Naive B cell (primary cell): ENCODE measurements at regions not wholly inside any gene's neighbourhood (a gene's known extent, or its start where the extent isn't known, plus 50 kb on each side); places are given as distances from the start of the nearest gene placed in this dataset.

Experiments used
- ATAC-seq, 2 donors: fragments of 150-1000 bp; cut with Tn5 transposase; 2 replicates each; pipeline ENCODE4 v1.10.0; 2021; ENCODE audit warnings: low read depth in 2 of 2, mild to moderate bottlenecking in 2 of 2, moderate library complexity in 2 of 2
- DNase-seq: peaks from one replicate; pipeline ENCODE4 v3.0.0; 2022
- H3K27ac Mint-ChIP-seq, 6 donors: one replicate each; pipeline ENCODE4 v1.8.0; 2020 to 2022; ENCODE audit warnings: mild to moderate bottlenecking in 6 of 6, mixed read lengths in 6 of 6, moderate library complexity in 5 of 6, inconsistent platforms in 2 of 6
- H3K27me3 Mint-ChIP-seq, 3 donors: one replicate each; pipeline ENCODE4 v1.8.0; 2021 to 2022; ENCODE audit warnings: mixed read lengths in 3 of 3, mild to moderate bottlenecking in 1 of 3
- H3K36me3 Mint-ChIP-seq, 2 donors: one replicate each; pipeline ENCODE4 v1.8.0; 2020 to 2022; ENCODE audit warnings: mixed read lengths in 2 of 2, inconsistent platforms in 1 of 2, mild to moderate bottlenecking in 1 of 2
- H3K4me1 Mint-ChIP-seq, 3 donors: one replicate each; pipeline ENCODE4 v1.8.0; 2020 to 2022; ENCODE audit warnings: mixed read lengths in 3 of 3, inconsistent platforms in 1 of 3, mild to moderate bottlenecking in 1 of 3, moderate library complexity in 1 of 3
- H3K4me3 Mint-ChIP-seq, 8 donors: one replicate each; pipeline ENCODE4 v1.8.0; 2020 to 2022; ENCODE audit warnings: mild to moderate bottlenecking in 8 of 8, mixed read lengths in 8 of 8, moderate library complexity in 8 of 8, inconsistent platforms in 2 of 8
- H3K9me3 Mint-ChIP-seq, 7 donors: one replicate each; pipeline ENCODE4 v1.8.0; 2020 to 2022; ENCODE audit warnings: mixed read lengths in 7 of 7, mild to moderate bottlenecking in 5 of 7, inconsistent platforms in 2 of 7, moderate library complexity in 1 of 7

- Mint-ChIP-seq H3K4me1 (no peaks in the 10 kb centered on the region), H3K9me3 (peaks cover 0 to 4% (median 1%) of the 10 kb centered on the region in 7 donors), H3K4me3 (no peak overlapping the region), H3K36me3 (no peaks in the 10 kb centered on the region), H3K27ac (no peak overlapping the region), H3K27me3 (no peaks in the 10 kb centered on the region)
- DNase-seq (no peak), ATAC-seq (no peak)
These were observed 280.7 kb upstream of the KLHL4 start for GRCh38 chrX:87236830-87237440.

- H3K27me3 Mint-ChIP-seq, result no peaks in the 10 kb centered on the region
- H3K9me3 Mint-ChIP-seq, result peaks cover 0 to 12% (median 5%) of the 10 kb centered on the region in 7 donors
- no peak overlapping the region for H3K27ac Mint-ChIP-seq
- no peak for DNase-seq
- H3K36me3 Mint-ChIP-seq, result no peaks in the 10 kb centered on the region
- H3K4me1 Mint-ChIP-seq, result no peaks in the 10 kb centered on the region
- no peak for ATAC-seq
- H3K4me3 Mint-ChIP-seq, result no peak overlapping the region
These were observed 252.1 kb upstream of the KLHL4 start for GRCh38 chrX:87265518-87265917.

GRCh38 chrX:87272491-87272890, 245.1 kb upstream of the KLHL4 start:
- DNase-seq, result no peak
- no peak overlapping the region for H3K27ac Mint-ChIP-seq
- no peak overlapping the region for H3K4me3 Mint-ChIP-seq
- peaks cover 0 to 6% (median under 1%) of the 10 kb centered on the region in 7 donors for H3K9me3 Mint-ChIP-seq
- no peak for ATAC-seq
- H3K27me3 Mint-ChIP-seq, result no peaks in the 10 kb centered on the region
- H3K4me1 Mint-ChIP-seq, result no peaks in the 10 kb centered on the region
- H3K36me3 Mint-ChIP-seq, result no peaks in the 10 kb centered on the region

- no peak overlapping the region for H3K27ac Mint-ChIP-seq
- DNase-seq, result no peak
- no peaks in the 10 kb centered on the region for H3K36me3 Mint-ChIP-seq
- no peak overlapping the region for H3K4me3 Mint-ChIP-seq
- ATAC-seq, result no peak
- H3K27me3 Mint-ChIP-seq, result no peaks in the 10 kb centered on the region
- peaks cover 0 to 7% (median 0%) of the 10 kb centered on the region in 7 donors for H3K9me3 Mint-ChIP-seq
- no peaks in the 10 kb centered on the region for H3K4me1 Mint-ChIP-seq
These were observed 217.9 kb upstream of the KLHL4 start for GRCh38 chrX:87299563-87300160.

GRCh38 chrX:87310780-87311179, 206.8 kb upstream of the KLHL4 start:
- H3K27me3 Mint-ChIP-seq, result no peaks in the 10 kb centered on the region
- no peak overlapping the region for H3K4me3 Mint-ChIP-seq
- H3K36me3 Mint-ChIP-seq, result no peaks in the 10 kb centered on the region
- peaks cover 0 to 4% (median 0%) of the 10 kb centered on the region in 7 donors for H3K9me3 Mint-ChIP-seq
- no peak for ATAC-seq
- no peaks in the 10 kb centered on the region for H3K4me1 Mint-ChIP-seq
- no peak for DNase-seq
- H3K27ac Mint-ChIP-seq, result no peak overlapping the region

GRCh38 chrX:87327267-87327666, 190.3 kb upstream of the KLHL4 start:
- H3K4me1 Mint-ChIP-seq, result no peaks in the 10 kb centered on the region
- no peak for ATAC-seq

GRCh38 chrX:87337267-87337666, 180.3 kb upstream of the KLHL4 start:
- DNase-seq (no peak), ATAC-seq (no peak)
- Mint-ChIP-seq H3K36me3 (no peaks in the 10 kb centered on the region), H3K4me3 (no peak overlapping the region), H3K27me3 (no peaks in the 10 kb centered on the region), H3K4me1 (no peaks in the 10 kb centered on the region), H3K9me3 (no peaks in the 10 kb centered on the region), H3K27ac (no peak overlapping the region)

More at GRCh38 chrX:87327267-87327666, 190.3 kb upstream of the KLHL4 start:
- no peak for DNase-seq
- Mint-ChIP-seq H3K4me3 (no peak overlapping the region), H3K9me3 (peaks cover 0 to 2% (median 0%) of the 10 kb centered on the region in 7 donors), H3K27ac (no peak overlapping the region), H3K27me3 (no peaks in the 10 kb centered on the region), H3K36me3 (no peaks in the 10 kb centered on the region)

GRCh38 chrX:87338510-87338909, 179.1 kb upstream of the KLHL4 start:
- no peak overlapping the region for H3K27ac Mint-ChIP-seq
- H3K4me3 Mint-ChIP-seq, result no peak overlapping the region
- H3K27me3 Mint-ChIP-seq, result no peaks in the 10 kb centered on the region
- no peaks in the 10 kb centered on the region for H3K36me3 Mint-ChIP-seq
- peaks cover 0 to 8% (median 0%) of the 10 kb centered on the region in 7 donors for H3K9me3 Mint-ChIP-seq
- DNase-seq (no peak), ATAC-seq (no peak)
- H3K4me1 Mint-ChIP-seq, result no peaks in the 10 kb centered on the region

- ATAC-seq (no peak), DNase-seq (no peak)
- Mint-ChIP-seq H3K4me3 (no peak overlapping the region), H3K4me1 (no peaks in the 10 kb centered on the region), H3K36me3 (no peaks in the 10 kb centered on the region), H3K27ac (no peak overlapping the region), H3K27me3 (no peaks in the 10 kb centered on the region), H3K9me3 (peaks cover 0 to 7% (median 0%) of the 10 kb centered on the region in 7 donors)
These were observed 146.7 kb upstream of the KLHL4 start for GRCh38 chrX:87370865-87371264.

GRCh38 chrX:87374324-87374723, 143.3 kb upstream of the KLHL4 start:
- Mint-ChIP-seq H3K4me3 (no peak overlapping the region), H3K9me3 (peaks cover 0 to 5% (median 3%) of the 10 kb centered on the region in 7 donors), H3K27me3 (no peaks in the 10 kb centered on the region), H3K4me1 (no peaks in the 10 kb centered on the region), H3K27ac (no peak overlapping the region), H3K36me3 (no peaks in the 10 kb centered on the region)
- no peak for ATAC-seq
- no peak for DNase-seq

- Mint-ChIP-seq H3K36me3 (no peaks in the 10 kb centered on the region), H3K4me1 (no peaks in the 10 kb centered on the region), H3K27ac (no peak overlapping the region), H3K4me3 (peak overlapping the region in 1 of 8 donors; percentile 1), H3K9me3 (peaks cover 0 to 12% (median 0%) of the 10 kb centered on the region in 7 donors), H3K27me3 (no peaks in the 10 kb centered on the region)
- DNase-seq, result no peak
- ATAC-seq, result no peak
These were observed 140.7 kb upstream of the KLHL4 start for GRCh38 chrX:87376896-87377295.

GRCh38 chrX:87388381-87388780, 129.2 kb upstream of the KLHL4 start:
- Mint-ChIP-seq H3K4me3 (no peak overlapping the region), H3K27ac (no peak overlapping the region), H3K9me3 (no peaks in the 10 kb centered on the region), H3K4me1 (no peaks in the 10 kb centered on the region), H3K27me3 (no peaks in the 10 kb centered on the region), H3K36me3 (no peaks in the 10 kb centered on the region)
- no peak for DNase-seq
- no peak for ATAC-seq

GRCh38 chrX:87391742-87392141, 125.9 kb upstream of the KLHL4 start:
- no peak overlapping the region for H3K4me3 Mint-ChIP-seq
- H3K27ac Mint-ChIP-seq, result no peak overlapping the region
- no peaks in the 10 kb centered on the region for H3K4me1 Mint-ChIP-seq
- H3K27me3 Mint-ChIP-seq, result no peaks in the 10 kb centered on the region
- ATAC-seq (no peak), DNase-seq (no peak)
- peaks cover 0 to 4% (median 1%) of the 10 kb centered on the region in 7 donors for H3K9me3 Mint-ChIP-seq
- no peaks in the 10 kb centered on the region for H3K36me3 Mint-ChIP-seq

GRCh38 chrX:87392369-87392768, 125.2 kb upstream of the KLHL4 start:
- Mint-ChIP-seq H3K4me1 (no peaks in the 10 kb centered on the region), H3K4me3 (no peak overlapping the region), H3K27ac (no peak overlapping the region), H3K27me3 (no peaks in the 10 kb centered on the region), H3K36me3 (no peaks in the 10 kb centered on the region), H3K9me3 (peaks cover 0 to 4% (median 1%) of the 10 kb centered on the region in 7 donors)
- DNase-seq (no peak), ATAC-seq (no peak)
